GM20000 (cell line): ENCODE measurements at regions not wholly inside any gene's neighbourhood (a gene's known extent, or its start where the extent isn't known, plus 50 kb on each side); places are given as distances from the start of the nearest gene placed in this dataset.

ENCODE experiments used
- DNase-seq: peaks from one replicate; pipeline ENCODE4 v3.0.0; 2012; ENCODE audit warnings: low spot score
- TF ChIP-seq, protein P1 (sequence below): IDR thresholded peaks from 2 replicates; pipeline ENCODE4 v1.5.1; 2012; ENCODE audit warnings: mild to moderate bottlenecking, control low read depth; ENCODE audit errors: extremely low read depth, missing control alignments

DNA sequence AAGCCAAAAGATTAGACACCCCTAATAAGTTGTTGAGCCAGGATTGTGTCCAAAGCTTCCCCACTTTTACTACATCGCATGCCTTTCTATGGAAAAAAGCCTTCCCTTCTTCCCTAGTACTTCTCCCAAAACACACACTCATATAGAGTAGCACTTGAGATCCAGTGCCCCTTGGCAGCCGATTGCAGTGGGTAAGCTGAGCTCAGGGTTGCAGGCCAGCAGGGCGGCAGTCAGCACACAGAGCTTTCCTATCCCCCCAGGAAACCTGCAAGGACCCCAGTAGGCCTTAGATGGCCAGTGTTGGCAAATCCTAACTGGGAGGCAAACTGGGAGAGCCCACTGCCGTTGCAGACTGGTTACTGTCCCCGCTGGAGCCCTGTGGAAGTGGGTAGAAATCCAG lies 75.7 kb upstream of the C15orf39 start:
- no peak for DNase-seq
- TF ChIP-seq, protein P1, sequence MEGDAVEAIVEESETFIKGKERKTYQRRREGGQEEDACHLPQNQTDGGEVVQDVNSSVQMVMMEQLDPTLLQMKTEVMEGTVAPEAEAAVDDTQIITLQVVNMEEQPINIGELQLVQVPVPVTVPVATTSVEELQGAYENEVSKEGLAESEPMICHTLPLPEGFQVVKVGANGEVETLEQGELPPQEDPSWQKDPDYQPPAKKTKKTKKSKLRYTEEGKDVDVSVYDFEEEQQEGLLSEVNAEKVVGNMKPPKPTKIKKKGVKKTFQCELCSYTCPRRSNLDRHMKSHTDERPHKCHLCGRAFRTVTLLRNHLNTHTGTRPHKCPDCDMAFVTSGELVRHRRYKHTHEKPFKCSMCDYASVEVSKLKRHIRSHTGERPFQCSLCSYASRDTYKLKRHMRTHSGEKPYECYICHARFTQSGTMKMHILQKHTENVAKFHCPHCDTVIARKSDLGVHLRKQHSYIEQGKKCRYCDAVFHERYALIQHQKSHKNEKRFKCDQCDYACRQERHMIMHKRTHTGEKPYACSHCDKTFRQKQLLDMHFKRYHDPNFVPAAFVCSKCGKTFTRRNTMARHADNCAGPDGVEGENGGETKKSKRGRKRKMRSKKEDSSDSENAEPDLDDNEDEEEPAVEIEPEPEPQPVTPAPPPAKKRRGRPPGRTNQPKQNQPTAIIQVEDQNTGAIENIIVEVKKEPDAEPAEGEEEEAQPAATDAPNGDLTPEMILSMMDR = no peak

DNA sequence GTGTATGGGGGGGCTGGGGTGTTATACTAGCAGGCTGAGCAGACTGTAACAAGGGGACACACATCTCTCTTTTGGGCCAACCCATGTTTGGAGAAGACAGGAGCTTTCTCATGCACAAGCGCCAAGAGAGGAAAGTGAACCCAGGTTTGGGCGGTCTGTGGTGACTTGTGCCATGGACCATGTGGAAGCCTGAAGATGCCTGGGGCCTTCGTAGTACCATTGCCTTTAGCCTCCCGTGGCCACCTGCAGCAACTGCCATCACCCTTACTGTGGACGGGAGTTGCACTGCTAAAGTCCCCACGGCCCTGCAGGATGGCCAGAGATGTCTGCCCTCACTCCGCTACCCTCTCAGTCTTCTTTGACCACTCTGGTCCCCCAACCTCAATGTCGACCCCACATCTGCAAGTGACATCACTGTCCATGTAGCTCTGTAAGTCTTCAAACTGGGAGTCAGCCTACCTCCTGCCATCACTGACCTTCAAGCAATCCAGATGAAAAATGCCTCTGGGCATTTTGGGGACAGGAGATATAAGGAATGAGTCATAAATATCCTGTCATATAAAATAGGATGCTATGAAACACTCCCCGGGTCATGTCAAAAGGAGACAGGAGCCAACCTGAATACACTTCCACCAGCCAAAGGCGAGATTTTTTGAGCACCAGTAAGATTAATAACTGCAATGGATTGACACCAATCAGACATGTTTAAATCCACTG lies 74.7 kb upstream of the C15orf39 start:
- DNase-seq = no peak
- TF ChIP-seq, protein P1 = no peak

DNA sequence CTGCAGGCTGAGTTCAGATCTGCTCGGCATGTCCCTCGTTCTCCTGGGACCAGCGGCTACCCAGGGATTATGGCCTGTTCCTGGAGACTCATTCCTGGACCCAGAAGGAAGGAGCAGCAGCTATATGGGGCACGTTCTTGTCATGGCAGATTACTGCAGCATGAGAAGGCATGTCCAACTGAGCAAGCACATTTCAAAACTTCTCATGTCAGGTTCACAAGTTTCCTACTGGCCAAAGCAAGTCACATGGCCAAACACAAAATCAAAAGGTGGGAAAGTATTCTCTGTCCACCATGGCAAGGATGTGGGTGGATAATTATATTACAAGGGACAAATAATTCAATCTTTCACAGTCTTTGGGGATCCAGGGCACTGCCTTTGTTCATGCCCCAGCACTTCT lies 71.9 kb upstream of the C15orf39 start:
- no peak for DNase-seq
- TF ChIP-seq, protein P1 = no peak

DNA sequence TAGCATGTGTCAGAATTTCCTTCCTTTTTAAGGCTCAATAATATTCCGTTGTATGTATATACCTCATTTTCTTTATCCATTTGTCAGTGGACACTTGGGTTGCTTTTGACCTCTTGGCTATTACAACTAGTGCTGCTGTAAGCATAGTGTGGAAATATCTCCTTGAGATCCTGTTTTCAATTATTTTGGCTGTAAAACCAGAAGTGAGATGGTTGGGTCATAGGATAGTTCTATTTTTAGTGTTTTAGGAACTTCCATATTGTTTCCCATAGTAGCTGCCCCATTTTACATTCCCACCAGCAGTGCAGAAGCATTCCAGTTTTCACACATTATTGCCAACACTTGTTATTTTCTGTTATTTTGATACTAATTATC lies 70.4 kb upstream of the C15orf39 start:
- TF ChIP-seq, protein P1 = no peak
- no peak for DNase-seq

DNA sequence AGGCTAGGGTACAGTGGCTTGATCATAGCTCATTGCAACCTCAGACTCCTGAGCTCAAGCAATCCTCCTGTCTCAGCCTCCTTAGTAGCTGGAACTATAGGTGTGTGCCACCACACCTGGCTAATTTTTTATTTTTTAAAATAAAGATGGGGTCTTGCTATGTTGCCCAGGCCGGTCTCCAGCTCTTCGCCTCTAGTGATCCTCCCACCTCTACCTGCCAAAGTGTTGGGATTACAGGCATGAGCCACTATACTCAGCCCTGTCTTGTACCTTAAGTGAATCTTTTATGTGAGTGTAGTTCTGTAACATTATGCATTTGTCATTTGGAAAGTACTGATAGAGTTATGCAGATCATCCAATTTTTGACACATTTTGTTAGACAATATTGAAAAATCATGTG lies 66.9 kb upstream of the C15orf39 start:
- TF ChIP-seq, protein P1 = no peak
- no peak for DNase-seq

DNA sequence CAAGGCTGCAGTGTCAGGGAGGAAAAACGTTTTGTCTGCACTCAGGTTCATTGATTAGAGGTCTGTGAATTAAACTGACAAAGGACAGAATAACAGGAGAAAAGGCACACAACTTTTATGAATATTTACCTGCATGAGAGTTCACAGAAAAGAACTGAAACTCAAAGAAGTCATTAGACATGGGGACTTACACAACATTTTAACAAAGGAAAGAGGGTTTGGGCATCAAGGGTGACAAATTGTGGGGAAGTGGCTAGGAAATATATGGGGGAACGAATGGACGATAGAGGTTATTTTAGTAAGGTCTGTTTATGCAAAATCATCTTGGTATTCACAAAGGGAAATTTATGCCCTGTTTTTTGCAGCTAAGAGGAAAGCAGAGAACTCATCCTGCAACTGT lies 65.6 kb upstream of the C15orf39 start:
- TF ChIP-seq, protein P1 = no peak
- DNase-seq = no peak

DNA sequence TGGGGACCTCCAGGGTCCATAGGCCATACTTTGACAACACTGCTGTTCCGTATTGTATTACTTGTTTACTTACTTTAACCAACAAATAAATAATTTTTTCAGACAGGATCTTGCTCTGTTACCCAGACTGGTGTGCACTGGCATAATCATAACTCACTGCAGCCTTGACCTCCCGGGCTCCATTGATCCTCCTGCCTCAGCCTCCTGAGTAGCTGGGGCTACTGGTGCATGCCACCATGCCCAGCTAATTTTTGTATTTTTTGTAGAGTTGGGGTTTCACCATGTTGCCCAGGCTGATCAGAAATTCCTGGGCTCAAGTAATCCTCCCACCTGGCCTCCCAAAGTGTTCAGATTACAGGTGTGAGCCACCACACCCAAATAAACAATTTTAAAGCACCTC lies 64.9 kb upstream of the C15orf39 start:
- no peak for DNase-seq
- TF ChIP-seq, protein P1 = no peak
